Stomach smooth muscle (tissue), 2 donors: ENCODE measurements at regions not wholly inside any gene's neighbourhood (a gene's known extent, or its start where the extent isn't known, plus 50 kb on each side); places are given as distances from the start of the nearest gene placed in this dataset.

Source experiments
- H3K27ac ChIP-seq: one replicate; pipeline ENCODE4 v1.7.0; 2013; ENCODE audit warnings: mild to moderate bottlenecking, low read length, inconsistent platforms
- H3K27me3 ChIP-seq, 2 donors: one replicate each; pipeline ENCODE4 v1.7.0; 2013; ENCODE audit warnings: low read length in 2 of 2; ENCODE audit not compliant: insufficient read depth in 2 of 2, control insufficient read depth in 1 of 2
- H3K36me3 ChIP-seq, 2 donors: one replicate each; pipeline ENCODE4 v1.7.0; 2013; ENCODE audit warnings: low read length in 2 of 2; ENCODE audit not compliant: control insufficient read depth in 2 of 2, insufficient read depth in 2 of 2
- H3K4me1 ChIP-seq: one replicate; pipeline ENCODE4 v1.7.0; 2013; ENCODE audit warnings: low read length; ENCODE audit not compliant: control insufficient read depth, insufficient read depth
- H3K4me3 ChIP-seq, 2 donors: one replicate each; pipeline ENCODE4 v1.7.0; 2013; ENCODE audit warnings: low read length in 2 of 2
- H3K9ac ChIP-seq, 2 donors: one replicate each; pipeline ENCODE4 v1.7.0; 2013; ENCODE audit warnings: low read length in 2 of 2, mild to moderate bottlenecking in 1 of 2
- H3K9me3 ChIP-seq, 2 donors: one replicate each; pipeline ENCODE4 v1.7.0; 2013; ENCODE audit warnings: low read length in 2 of 2; ENCODE audit not compliant: control insufficient read depth in 2 of 2
- donor health status: healthy.
- donor health status: Pancreatic carcinoma.

DNA sequence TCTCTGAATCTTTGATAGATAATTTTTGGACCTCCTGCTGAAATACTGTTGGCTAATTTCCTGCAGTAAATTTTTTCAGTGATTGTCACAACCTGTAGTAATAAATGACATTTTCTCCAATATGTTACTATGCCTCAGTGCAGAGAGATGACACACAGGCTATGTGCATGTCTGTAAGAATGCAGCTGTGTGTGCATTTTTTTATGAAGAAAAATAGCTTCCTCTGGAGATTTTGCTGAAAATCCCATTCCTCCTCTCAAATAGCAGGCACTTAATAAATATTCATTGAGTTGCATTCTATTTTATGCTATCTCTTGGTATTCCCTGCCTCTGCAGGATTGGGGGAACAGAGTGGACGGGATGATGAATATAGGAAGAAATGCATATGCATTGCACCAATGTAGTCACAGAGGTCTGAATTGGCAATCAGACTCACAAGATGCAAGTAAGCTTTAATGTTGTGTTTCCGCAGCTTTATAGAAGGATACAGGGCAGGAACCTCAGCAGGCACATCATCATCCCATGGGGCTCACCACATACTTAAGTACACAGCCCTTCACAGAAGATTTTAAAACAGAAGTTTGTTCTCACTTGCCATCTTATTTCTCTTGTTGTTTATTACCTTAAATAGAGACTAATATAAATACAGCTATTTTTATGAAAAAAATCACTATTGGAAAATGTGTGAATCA, 474.7 kb downstream of the EPM2A start:
- no peaks in the 10 kb centered on the region for H3K27me3 ChIP-seq
- H3K9me3 ChIP-seq, result no peaks in the 10 kb centered on the region
- no peak overlapping the region for H3K9ac ChIP-seq
- no peaks in the 10 kb centered on the region for H3K4me1 ChIP-seq
- H3K36me3 ChIP-seq, result no peaks in the 10 kb centered on the region
- no peak overlapping the region for H3K4me3 ChIP-seq
- H3K27ac ChIP-seq, result no peak overlapping the region

DNA sequence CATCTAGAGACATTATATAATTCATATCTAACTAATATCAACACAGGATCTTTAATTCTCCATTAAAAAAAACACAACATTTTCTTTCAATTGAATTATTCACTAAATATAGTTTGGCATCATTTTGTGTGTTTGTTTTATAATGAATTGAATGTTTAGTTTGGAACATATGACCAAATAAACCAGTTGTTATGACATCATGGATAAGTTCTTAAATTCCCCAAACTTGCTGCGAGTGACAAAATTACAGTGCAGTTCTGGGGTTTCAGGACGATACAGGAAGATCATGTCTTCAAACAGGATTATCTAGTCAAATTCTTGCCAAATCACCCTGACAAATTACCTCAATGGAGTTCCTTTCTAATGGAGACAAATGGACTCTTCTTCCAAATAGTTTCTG, 473.6 kb downstream of the EPM2A start:
- Histone ChIP-seq H3K27ac (no peak overlapping the region), H3K9me3 (no peaks in the 10 kb centered on the region), H3K4me3 (no peak overlapping the region), H3K9ac (no peak overlapping the region), H3K4me1 (no peaks in the 10 kb centered on the region), H3K27me3 (no peaks in the 10 kb centered on the region), H3K36me3 (no peaks in the 10 kb centered on the region)

DNA sequence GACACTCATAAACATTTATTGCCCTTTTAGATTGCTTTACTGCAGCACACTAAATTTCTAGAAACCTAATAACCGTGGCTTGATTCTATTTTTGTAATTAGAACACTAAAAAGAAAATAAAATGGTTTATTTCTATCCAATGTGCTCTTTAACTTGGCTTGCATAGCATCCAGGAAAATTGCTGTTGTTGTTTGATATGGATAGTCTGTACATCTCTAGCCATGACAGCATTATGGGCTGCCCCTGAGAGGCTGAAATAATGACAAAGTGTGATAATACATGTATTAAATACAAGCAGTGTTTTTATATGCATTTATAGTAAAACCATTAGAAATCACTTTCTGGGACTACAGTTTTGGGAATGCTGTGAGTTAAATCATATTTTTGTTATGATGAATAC, 472.5 kb downstream of the EPM2A start:
- Histone ChIP-seq H3K27me3 (no peaks in the 10 kb centered on the region), H3K9me3 (no peaks in the 10 kb centered on the region), H3K9ac (no peak overlapping the region), H3K36me3 (no peaks in the 10 kb centered on the region), H3K4me3 (no peak overlapping the region), H3K27ac (no peak overlapping the region), H3K4me1 (no peaks in the 10 kb centered on the region)

DNA sequence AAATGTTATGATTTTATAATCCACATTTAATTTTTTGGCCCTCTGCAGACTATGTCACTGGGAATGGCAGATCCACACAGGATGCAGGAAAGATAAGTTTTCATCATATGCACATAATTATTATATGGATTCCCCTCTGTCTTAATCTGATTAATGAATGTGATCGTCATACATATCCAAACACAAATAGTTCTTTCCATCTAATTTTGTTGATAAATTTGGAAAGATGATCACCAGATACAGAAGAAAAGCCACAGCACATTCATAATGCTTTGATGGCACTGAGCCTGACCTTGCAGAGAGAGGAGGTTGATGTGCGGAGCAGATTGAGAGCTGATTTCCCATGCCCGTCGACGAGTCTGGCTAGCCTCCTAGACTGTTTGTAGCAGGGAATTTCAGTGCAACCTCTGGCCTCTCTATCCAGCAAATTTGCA, 471.5 kb downstream of the EPM2A start:
- Histone ChIP-seq H3K9me3 (no peaks in the 10 kb centered on the region), H3K27ac (no peak overlapping the region), H3K4me3 (no peak overlapping the region), H3K27me3 (no peaks in the 10 kb centered on the region), H3K4me1 (no peaks in the 10 kb centered on the region), H3K36me3 (no peaks in the 10 kb centered on the region), H3K9ac (no peak overlapping the region)

DNA sequence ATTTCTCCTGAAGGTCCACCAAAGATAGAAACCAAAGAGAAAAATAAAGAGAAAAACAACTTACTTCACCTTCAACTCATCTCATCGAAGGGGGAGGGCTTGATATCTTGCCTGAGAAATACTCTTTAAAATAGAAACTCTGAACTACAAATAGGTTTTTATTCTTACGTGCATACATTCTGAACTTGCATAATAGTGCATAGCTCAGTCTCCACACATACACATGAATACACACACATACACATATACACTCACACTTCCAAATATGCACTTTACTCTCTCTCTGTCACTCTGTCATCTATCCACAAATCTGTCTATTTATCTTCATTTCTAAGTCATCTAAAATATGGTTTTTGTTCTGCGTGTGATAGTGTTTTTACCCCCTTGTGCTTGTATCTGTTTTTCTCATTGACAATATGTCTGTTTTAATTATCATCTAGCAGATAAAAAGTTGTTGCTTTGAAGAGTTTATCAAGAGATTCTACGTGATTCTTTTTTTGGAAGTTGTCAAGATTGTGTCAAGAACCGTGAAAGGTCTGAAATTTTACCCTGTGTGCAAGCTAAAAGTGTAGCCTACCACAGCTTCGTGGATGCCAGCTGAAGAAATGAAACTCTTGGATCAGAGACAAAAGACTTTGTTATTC, 468.8 kb downstream of the EPM2A start:
- Histone ChIP-seq H3K4me1 (no peaks in the 10 kb centered on the region), H3K27ac (no peak overlapping the region), H3K27me3 (no peaks in the 10 kb centered on the region), H3K4me3 (no peak overlapping the region), H3K9ac (no peak overlapping the region), H3K9me3 (no peaks in the 10 kb centered on the region), H3K36me3 (no peaks in the 10 kb centered on the region)

DNA sequence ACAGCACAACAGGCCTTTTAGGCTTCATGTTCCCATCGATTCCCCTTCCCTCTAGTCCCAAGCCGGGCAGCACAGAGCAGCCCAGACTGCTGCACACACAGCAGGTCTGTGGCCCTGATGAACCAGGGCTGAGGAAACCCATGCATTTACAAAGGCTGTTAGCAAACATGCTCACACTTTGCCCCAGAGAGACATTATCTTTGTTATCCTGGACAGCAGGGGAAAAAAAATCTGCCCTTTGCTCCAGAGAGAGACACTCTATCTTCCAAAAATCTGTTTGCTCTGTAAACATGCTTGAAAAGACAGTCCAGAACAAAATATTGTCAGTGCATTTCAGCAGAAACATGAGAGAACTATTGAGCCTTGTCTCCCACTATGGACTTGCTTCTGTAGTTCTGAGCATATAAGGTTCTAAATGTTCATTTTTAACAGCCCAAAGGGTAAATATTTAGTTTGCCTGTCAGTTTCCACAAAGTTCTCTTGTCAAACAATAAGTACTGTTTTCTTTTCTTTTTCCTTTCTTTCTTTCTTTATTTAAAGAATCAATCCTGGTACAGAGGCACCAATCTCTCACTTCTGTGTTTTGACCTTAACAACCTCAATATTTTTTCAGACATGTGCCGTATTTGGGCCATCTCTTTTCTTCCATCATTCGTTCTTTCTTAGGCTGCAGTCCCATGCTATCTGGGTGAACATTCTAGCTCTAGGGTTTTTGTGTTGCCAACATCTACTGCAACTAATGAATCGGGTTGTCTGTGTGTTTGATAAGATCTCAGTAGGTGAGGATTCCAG, 468.0 kb downstream of the EPM2A start:
- Histone ChIP-seq H3K27me3 (no peaks in the 10 kb centered on the region), H3K36me3 (no peaks in the 10 kb centered on the region), H3K4me3 (no peak overlapping the region), H3K9me3 (no peaks in the 10 kb centered on the region), H3K27ac (no peak overlapping the region), H3K9ac (no peak overlapping the region), H3K4me1 (no peaks in the 10 kb centered on the region)

DNA sequence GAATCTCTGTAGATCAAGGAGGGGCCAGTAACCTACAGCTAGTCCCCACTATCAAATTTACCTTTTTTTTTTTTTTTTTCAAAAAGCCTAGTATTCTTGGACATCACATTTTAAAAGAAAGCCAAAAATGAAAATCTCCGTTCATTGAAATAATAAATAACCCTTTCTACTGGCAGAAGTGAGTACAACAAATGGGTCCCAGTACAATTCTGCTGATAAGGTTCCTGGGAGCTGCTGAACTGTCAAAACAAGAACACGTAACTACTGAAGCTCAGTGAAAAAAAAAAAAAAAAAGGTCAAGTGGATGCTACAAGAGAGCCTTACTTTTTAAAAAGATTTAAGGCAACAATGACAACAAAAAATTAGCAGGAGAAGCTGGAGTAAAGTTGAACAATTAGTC, 464.9 kb downstream of the EPM2A start:
- no peaks in the 10 kb centered on the region for H3K9me3 ChIP-seq
- no peak overlapping the region for H3K4me3 ChIP-seq
- no peaks in the 10 kb centered on the region for H3K36me3 ChIP-seq
- no peak overlapping the region for H3K27ac ChIP-seq
- H3K4me1 ChIP-seq, result no peaks in the 10 kb centered on the region
- H3K27me3 ChIP-seq, result no peaks in the 10 kb centered on the region
- H3K9ac ChIP-seq, result no peak overlapping the region

DNA sequence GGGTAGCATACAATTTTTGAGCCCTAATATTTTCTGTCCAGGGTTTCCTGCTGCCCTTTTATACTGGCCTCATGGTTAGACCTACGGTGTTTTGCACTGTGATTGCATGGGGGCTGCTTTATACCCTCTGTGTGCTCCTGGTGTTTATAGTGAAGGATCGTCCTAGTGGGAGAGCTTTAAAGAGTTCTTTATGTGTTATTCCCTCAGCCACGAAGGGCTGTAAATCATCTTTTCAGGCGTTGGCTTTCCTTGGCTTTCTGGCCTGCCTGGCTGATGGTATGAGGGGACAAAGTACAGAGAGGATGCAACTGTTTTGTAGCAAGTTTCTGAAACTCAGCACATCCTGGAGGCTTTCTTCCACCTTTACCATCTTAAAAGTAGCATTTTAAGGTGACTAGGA, 464.3 kb downstream of the EPM2A start:
- Histone ChIP-seq H3K4me1 (no peaks in the 10 kb centered on the region), H3K9me3 (no peaks in the 10 kb centered on the region), H3K9ac (no peak overlapping the region)

DNA sequence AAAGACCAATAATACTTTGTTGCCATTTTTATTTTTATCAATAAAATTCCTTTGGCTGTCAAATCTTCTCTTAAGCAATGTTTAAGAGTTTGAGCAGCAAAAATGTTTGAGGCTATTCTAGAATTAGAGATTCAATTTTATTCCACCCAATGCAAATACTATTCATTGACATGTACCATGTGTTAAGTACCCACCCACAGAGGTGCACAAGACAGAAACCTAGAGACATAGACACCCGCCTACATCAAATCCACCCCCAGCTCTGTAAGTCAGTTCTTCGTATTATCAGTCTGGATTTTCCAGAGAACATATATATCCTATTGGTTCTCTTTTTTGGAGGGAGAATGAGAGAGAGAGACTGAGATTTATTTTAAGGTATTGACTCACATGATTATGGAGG, 463.7 kb downstream of the EPM2A start:
- no peak overlapping the region for H3K4me3 ChIP-seq
- no peak overlapping the region for H3K9ac ChIP-seq
- no peaks in the 10 kb centered on the region for H3K9me3 ChIP-seq
- no peaks in the 10 kb centered on the region for H3K36me3 ChIP-seq
- no peak overlapping the region for H3K27ac ChIP-seq
- H3K27me3 ChIP-seq, result no peaks in the 10 kb centered on the region
- no peaks in the 10 kb centered on the region for H3K4me1 ChIP-seq

More for the DNA sequence above, 464.3 kb downstream of the EPM2A start:
- no peak overlapping the region for H3K4me3 ChIP-seq
- no peaks in the 10 kb centered on the region for H3K36me3 ChIP-seq
- no peak overlapping the region for H3K27ac ChIP-seq
- H3K27me3 ChIP-seq, result no peaks in the 10 kb centered on the region

DNA sequence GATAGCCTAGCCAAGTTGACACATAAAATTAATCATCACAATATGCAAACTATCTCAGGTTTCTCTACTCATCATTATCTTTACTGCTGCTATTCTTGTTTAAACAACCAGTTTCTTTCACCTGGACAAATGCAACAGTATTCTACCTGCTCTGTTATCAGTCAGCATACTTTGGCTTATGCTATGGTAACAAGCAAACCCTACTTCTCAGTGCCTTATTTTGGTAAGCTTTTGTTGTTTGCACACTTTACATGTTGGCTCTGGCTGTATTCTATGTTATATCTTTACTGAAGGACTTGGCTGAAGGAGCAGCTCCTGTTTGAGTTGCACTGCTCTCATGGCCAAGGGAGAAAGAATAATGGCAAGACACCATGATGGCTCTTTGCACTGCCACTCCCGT, 463.1 kb downstream of the EPM2A start:
- H3K36me3 ChIP-seq, result no peaks in the 10 kb centered on the region
- H3K9ac ChIP-seq, result no peak overlapping the region
- H3K4me1 ChIP-seq, result no peaks in the 10 kb centered on the region
- H3K9me3 ChIP-seq, result no peaks in the 10 kb centered on the region
- H3K27ac ChIP-seq, result no peak overlapping the region
- H3K27me3 ChIP-seq, result no peaks in the 10 kb centered on the region
- no peak overlapping the region for H3K4me3 ChIP-seq

DNA sequence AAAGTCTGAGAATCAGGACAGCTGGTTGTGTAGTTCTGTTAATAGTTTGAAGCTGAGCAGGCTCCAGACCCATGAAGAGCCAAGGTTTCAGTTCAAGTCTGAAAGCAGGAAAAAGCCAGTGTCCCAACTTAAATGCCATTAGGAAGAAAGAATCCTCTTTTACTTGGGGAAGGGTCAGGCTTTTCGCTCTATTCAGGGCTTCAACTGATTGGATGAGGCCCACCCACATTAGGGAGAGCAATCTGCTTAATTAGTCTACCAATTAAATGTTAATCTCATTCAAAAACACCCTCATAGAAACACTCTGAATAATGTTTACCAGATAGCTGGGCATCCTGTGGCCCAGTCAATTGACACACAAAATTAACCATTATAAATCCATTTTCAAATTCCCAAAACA, 462.2 kb downstream of the EPM2A start:
- Histone ChIP-seq H3K9ac (no peak overlapping the region), H3K4me3 (no peak overlapping the region), H3K27ac (no peak overlapping the region), H3K36me3 (no peaks in the 10 kb centered on the region), H3K4me1 (no peaks in the 10 kb centered on the region), H3K27me3 (no peaks in the 10 kb centered on the region), H3K9me3 (no peaks in the 10 kb centered on the region)
